NCI-H1436 (cell line): ENCODE measurements at regions not wholly inside any gene's neighbourhood (a gene's known extent, or its start where the extent isn't known, plus 50 kb on each side); places are given as distances from the start of the nearest gene placed in this dataset.
"Not testable (repeated sequence)": the region's sequence is repeated elsewhere in the genome, so short reads cannot be mapped to it uniquely, and the experiment has no call there.

ENCODE experiments used
- DNase-seq: peaks from one replicate; lab custom pipeline; 2025; lab: John Stamatoyannopoulos, UW

DNA sequence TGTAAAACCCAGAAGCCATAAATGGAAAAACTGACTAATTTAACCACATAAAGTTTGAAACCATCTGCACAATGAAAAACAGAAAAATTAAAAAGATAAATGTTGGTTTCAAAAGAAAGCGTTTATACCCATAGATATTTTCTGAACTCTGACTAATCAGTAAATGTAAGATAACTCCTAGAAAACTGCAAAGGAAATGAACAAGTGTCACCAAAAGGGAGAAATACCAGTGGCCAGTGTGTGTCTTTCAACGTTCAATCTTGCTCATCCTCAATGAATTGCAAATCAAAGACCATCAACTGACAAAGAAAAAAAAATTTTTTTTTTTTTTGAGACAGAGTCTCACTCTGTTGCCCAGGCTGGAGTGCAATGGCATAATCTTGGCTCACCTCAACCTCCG, 180.1 kb downstream of the SYK start:
- DNase-seq = no peak

DNA sequence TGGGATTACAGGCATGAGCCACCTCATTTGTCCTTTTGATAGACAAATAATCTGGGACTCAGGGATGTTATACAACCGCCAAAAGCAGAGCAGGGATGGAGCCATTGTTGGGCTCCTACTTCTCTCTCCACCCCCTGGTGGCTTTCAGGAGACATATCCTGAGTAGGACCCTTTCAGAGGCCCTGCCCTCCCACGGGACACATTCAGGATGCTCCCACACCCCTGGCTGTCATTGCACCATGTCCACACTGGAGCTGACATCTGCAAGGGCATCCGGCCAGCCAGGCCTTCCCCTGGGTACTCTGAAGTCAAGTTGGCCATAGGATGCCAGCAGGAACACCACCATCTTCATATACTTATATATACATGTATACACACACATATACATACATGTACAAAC, 181.8 kb downstream of the SYK start:
- DNase-seq = no peak

DNA sequence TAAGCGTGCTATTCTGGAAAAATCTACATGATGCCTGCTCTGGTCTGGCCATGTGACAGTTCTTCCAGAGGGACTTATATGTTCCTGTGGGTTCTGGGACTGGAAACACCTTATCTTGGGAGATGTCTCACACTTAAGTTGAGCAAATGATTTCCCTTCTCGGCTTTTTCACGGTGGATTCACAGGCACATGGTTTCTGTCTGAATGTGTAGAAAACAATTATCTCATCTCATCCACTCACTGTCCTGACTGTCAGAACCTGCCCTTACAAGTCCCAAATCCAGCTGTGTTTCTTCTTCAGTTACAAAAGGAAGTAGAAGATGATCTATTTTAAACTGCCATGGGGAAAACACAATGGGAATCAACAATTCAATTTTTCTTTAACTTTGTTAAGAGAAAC, 184.0 kb downstream of the SYK start:
- DNase-seq = no peak

DNA sequence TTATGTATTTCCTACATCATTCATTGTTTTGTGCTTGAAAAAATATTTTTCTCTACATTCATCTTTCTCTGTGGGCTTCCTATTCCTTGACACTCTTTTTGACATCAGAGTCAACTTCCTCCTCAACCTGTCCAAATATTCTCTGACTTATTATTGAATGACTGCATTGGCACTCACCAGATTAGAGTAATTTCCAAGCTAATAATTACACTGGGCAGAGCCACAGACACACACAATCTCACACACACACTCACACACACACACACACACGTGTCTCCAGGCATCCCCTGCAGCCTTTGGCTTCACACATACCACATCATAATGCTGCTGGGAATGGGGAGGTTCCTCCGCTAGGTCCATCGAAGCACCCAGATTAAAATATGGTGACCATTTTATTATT, 184.5 kb downstream of the SYK start:
- no peak for DNase-seq

DNA sequence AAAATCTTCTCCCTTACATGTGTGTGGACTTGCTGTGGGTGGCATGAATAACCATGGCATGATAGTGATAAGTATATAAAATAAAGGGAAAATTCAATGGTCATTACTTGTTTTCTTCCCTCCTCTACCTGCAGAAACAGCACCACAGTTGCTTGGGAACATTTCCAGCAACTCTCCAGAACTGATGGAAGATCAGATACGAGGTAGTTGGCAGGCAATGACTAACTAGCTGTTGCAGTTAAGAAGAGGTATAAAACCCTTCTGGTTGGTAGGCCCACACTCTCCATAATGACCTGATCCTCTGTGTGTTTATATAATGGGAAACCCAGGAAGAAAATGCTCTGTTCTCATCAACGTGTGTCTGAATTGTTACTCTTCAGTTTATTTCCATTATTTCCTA, 185.9 kb downstream of the SYK start:
- no peak for DNase-seq

DNA sequence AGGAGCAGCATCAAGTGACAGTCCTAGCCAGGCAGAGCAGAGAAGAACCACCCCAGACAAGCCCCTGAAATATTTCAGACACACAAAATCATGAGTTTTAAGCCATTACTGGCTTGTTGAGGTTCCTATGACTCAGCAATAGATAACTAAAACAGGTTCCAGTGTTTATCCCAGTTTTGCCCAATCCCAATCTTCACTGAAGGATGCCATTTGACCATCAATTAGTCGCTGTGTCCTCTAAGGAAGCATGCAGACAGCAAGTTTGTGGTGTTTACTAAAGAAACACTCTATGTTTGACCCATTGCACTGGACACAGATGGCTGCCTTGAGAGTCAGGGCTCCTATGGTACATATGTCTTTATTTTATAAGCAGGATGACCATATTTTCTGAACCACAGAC, 186.7 kb downstream of the SYK start:
- DNase-seq = no peak

DNA sequence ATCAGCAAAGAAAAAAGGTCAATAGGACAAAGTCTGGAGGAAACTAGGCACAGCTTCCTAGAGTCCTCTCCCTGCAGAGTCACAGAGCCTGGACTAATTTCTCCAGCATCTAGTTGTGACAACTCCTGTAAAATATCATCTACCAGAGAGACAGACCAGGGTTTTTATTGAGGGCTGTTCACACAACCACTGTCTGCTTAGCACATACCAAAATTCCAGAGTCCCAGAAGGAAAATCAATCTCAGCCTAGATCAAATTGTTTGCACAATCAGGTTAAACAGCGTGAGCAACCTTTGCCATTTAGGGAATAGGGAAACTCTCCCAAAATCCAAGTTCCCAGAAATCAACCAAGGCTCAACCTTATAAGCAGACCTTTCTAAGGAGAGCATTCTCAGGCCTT, 190.3 kb downstream of the SYK start:
- DNase-seq = no peak

DNA sequence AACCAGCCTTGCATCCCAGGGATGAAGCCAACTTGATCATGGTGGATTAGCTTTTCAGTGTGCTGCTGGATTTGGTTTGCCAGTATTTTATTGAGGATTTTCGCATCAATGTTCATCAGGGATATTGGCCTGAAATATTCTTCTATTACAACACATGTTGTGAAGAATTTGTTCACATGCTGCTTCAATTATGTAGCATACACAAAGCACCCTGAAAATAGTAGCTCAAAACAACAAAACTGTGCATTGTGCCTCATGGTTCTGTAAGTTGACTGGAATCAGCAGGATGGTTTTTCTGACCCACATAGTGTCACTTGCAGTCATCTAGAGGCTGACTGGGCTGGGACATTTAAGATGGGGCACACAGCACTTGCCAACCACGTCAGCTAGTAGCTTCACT, 193.9 kb downstream of the SYK start:
- no peak for DNase-seq

DNA sequence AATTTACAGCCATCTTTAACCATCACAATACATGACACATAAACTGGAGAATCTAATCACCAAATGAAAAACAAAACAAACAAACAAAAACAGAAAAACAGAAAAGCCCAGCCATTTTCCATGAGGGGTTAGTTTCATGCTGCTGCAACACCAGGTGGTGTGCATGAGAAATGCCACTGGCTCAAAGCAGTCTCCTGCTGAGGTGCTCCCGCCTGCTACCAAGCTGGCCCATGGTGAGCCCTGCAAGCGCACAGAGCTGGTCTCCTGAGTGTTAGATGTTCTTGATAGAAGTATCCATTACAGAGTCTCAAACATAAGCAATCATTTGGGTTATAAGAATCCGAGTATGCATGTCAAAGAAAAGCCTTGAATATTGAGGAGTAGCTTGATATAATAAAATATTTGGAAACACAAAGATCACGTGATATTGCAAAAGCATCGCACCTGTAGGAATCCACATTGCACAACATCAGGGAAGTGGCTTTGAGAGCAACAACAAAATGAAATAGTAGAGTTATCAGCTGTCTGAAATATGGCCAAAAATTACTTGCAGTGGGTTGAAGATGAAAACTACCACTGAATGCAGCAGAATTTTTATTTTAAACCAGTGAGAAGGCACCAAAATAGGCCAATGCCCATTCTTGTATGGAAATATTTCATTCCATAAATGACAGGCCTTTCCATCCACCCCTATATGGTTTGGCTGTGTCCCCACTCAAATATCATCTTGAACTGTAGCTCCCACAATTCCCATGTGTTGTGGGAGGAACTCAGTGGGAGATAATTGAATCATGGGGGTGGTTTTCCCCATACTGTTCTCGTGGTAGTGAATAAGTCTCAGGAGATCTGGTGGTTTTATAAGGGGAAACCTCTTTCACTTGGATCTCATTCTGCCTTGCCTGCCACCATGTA, 194.8 kb downstream of the SYK start:
- DNase-seq = no peak

DNA sequence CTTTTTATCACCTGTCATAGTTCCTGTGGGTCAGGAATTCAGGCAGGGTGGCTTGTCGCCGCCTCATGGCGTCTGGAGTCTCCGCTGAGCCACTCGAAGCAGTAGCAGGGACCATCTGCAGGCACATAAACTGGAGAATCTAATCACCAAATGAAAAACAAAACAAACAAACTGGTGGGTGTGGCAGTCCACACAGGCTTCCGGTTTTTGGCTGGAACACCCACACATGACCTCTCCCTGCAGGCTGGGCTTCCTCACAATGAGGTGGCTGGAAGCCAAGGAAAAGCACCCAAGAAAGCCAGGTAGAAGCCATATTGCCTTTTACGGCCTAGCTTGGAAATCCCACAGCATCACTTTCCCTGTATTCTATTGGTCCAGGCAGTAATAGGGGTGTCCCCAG, 197.0 kb downstream of the SYK start:
- no peak for DNase-seq

DNA sequence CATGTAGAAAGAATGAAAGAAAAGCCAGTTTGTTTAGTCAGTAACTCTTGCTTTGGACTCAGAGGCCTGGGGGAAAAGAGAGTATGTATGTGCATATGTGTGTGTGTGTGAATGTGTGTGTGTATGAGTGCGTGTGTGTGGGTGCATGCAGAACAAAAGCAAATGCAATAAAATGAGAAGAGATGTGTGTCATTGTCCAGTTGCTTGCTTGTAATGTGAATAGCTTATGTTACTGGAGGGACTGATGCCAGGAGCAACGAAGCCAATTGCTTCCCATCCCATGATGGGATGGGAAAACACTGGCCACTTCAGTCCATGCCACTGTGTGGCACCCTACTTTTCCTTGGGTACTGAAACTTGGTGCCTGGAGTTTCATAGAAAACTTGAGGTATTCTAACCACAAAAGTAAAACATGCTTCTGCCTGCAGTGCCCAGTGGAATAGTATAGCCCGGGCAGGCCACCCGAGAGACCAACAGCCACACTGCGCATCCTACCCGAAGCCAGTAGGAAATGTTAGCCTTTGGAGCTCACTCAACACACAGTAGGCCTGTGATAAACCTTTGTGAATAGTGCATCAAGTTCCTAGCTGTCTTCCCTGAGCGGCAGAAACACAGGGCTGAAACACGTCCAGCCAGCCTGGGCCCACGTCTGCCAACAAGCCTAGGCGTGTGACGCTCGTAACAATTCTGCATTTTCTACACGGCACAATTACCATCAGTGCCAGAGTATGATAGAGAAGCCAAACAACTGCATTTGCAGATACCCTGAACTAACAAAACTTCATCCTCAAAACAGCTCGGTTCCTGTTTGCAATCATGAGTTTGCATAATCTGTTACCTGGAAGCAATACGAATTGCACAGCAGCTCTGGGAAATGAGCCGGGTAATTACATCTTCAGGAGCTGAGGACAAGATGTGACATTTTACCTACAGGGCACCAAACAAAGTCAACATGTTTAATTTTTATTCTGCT, 198.1 kb downstream of the SYK start:
- no peak for DNase-seq

DNA sequence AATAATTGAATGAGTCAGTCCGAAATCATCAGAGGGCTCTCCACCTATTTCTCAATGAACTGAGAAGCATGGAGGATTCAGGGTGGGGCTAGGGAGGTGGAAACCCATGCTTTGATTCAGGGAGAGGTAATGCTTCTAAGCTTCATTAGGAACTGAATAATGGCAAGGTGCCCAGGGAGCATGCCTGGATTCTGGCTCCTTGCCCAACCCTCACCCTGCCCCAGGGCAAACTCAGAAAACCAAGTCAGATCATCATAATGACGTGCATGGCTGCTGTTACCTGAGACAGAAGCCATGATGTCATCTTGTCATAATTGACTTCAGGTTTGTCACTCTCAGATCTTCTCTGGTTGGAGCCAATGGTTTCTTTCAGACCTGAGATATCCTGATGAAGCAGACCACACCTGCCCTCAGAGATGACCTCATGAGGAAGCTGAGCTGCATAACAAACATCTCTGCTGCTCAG, 199.6 kb downstream of the SYK start:
- peak; percentile 69 for DNase-seq

DNA sequence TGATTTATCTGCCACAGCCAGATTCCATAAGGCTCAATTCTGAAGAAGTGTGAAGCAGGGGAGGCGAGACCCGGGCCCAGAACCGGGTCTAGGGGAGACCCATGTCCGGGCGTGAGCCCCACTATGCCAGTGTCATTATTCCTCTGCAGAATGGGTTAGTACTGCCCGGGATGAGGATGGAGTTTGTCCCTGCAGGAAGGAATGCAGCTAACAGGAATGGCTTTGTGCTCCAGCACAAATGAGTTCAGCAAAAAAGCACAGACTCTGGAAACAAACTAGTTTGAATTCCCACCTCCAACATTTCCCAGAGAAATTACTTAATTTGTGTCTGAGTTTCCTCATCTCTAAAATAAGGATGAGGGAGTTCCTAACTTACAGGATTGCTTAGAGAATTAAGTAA, 202.9 kb downstream of the SYK start:
- DNase-seq = no peak

DNA sequence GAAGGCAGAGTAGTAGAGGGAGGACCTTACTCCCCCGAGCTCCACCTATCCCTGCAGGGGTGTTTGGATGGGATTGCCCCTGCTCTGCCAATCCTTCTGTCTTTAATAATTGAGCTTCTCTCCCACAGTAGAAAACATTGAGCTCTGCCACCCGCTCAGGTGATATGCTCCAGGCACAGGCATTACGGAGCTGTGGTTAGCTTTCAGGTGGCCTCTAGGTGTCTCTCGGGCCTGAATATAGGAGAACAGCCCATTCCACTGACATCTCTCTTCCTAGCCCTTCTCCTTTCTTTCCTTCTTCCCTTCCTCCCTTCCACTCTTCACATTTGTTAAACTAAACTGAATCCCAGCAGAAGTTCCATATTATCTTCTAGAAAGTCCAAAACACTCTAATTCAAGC, 203.4 kb downstream of the SYK start:
- no peak for DNase-seq

DNA sequence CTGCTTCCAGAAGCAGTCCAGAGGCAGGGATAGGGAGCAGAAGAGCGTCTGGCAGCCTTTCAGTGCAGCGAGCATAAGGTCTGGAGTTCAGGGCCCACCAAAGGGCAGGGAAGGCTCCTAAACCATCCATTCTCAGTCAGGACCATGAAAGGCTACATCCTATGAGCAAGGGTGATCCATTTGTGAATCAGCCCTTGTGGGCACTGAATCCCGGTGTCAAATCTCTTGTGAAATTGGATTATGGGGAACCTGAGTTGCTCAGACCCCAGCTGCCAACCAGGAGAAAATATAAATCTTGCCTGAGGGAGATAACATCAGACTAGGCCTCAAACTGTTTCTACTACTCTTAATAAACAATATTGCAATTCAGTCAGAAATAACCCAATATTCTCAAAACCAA, 204.4 kb downstream of the SYK start:
- no peak for DNase-seq

DNA sequence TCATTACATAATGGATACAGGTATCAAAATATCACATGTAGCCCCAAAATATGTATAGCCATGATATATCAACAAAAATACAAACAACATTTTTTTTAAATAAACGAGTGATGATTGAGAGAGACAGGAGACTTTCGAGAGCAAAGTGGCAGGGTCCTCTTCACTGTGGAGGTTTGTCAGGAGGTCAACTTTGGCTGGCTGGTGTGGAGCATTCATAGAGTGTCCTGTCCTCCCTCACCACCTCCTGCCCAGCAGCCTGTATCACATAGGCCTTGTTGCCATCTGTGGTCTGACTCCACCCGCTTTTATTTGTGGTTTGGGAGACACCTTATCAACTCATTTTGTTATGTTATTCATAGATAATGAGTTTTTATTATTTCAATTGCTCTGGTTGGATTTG, 206.9 kb downstream of the SYK start:
- DNase-seq = no peak

DNA sequence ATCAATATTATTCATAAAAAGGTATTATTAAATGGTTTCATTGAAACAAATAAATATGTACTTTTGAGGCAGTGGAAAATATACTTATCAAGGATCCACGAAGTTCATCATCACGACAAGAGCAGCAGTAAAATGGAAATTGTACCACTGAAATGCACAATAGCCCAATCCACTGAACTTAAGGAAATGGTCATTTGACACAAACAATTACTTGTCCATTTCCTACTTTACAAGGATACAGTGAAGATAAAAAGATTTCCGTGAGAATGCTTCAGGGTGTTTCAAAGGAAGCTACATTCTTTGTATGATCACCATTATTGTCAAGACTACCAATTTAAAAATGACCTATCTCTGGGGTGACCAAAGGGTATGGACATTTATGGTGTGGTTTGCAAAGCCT, 210.3 kb downstream of the SYK start:
- DNase-seq = no peak

DNA sequence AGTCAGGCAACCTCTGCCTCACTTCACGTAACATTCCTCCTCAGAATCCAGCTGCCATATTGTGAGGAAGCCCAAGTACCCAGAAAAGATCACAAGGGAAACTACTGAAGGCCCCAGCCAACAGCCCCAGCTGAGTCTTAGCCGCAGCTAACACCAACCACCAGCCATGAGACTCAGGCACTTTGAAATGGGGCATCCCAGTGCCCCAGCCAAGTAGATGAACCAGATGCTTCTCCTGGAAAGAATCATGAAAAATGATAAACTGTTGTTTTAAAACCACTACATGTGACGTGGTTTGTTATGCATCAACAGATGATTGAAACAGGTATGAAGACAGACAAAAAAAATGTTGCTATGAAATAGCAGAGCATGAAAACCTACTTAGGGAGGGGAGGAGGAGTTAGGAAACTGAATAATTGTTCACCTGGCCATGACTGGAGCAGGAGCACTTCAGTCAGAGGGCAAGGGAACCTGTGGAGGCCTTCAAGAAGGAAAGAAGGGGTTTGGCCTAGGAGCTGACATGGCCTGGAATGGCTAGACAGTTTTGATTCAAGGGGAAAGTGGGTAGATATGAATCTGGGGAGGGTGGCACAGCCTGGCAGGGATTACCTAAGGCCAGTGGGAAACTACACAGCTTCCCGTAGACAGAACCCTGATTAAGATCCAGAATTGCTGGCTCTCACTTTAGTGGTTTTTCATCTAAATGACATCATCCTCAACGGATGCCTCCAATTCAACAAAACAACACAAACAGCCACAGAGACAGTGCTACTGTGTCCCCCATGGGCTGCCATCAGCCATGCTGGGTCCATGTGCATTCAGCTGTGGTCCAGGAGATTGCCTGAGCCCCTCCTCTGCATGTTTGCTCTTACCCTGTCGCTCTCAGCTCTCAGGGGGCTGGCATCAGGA, 211.6 kb downstream of the SYK start:
- no peak for DNase-seq

DNA sequence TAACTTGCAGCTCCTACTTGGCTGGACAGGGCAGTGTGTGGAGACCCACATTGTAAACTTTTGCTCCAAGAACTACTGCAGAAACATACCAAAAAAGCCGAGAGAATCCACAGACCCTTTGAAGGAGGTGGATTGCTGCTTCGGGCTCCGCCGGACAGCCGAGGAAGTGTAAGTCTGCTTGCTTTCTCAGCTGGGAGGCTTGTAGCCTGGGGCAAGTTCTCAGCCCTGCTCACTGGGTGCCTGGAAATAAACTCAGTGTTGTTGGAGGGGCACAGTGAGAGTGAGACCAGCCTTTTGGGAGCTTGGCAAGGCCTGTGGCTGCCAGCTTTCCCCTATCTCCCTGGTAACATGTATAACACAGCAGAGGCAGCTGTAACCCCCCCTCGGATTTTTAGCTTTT, 215.6 kb downstream of the SYK start:
- no peak for DNase-seq

DNA sequence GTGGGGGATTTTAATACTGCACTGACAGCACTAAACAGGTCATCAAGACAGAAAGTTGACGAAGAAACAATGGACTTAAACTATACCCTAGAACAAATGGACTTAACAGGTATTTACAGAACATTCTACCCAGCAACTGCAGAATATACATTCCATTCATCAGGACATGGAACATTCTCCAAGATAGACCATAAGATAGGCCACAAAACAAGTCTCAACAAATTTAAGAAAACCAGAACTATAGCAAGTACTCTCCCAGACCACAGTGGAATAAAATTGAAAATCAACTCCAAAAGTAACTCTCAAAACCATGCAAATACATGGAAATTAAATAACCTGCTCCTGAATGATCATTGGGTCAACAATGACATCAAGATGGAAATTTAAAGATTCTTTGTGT, 218.3 kb downstream of the SYK start:
- DNase-seq = not testable (repeated sequence)

DNA sequence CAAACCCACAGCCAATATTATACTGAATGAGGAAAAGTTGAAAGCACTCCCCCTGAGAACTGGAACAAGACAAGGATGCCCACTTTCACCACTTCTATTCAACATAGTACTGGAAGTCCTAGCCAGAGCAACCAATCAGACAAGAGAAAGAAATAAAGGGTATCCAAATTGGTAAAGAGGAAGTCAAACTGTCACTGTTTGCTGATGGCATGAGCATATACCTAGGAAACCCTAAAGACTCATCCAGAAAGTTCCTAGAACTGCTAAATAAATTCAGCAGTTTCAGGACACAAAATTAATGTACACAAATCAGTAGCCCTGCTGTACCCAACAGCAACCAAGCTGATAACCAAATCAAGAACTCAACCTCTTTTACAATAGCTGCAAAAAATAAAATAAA, 220.0 kb downstream of the SYK start:
- DNase-seq = not testable (repeated sequence)

DNA sequence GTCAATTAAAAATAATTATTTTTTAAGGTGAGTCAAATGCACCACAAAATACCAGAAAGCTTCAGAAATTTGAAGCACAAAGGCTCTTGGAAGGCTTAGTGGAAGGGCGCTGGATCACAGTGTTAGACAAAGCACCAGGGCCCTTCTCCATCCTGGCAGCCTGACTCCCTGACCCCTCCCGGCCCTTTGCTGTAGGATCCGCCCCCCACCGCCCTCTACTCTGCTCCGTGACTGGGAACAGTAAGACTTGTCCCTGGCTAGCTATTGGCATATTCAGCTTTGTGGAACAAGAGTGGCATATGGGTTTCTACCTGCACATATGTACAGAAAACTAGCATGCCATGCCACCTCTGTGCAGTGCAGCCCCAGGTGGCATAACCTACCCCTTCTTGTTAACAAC, 222.1 kb downstream of the SYK start:
- DNase-seq = no peak
